Kidney (tissue), 13 donors: ENCODE measurements at regions not wholly inside any gene's neighbourhood (a gene's known extent, or its start where the extent isn't known, plus 50 kb on each side); places are given as distances from the start of the nearest gene placed in this dataset.

Source experiments
- DNase-seq, 5 donors: peaks; one replicate each; pipeline ENCODE4 v3.0.0-alpha.2; 2013 to 2020
- FAIRE-seq: peaks from 2 replicates; lab custom pipeline; 2012; peaks lifted over from hg19 to GRCh38; lab: Jason Lieb, UNC
- H3K27ac ChIP-seq, 2 donors: one replicate each; pipeline ENCODE4 v1.7.0; 2013; ENCODE audit warnings: low read depth in 2 of 2, low read length in 2 of 2, inconsistent platforms in 1 of 2
- H3K27me3 ChIP-seq: one replicate; pipeline ENCODE4 v1.7.1; 2013; ENCODE audit warnings: low read length, inconsistent platforms; ENCODE audit not compliant: control insufficient read depth, insufficient read depth
- H3K36me3 ChIP-seq, 3 donors: one replicate each; pipeline versions ENCODE4 v1.7.0 to v1.7.1; 2013; ENCODE audit warnings: low read length in 3 of 3, control low read depth in 1 of 3, inconsistent platforms in 1 of 3; ENCODE audit not compliant: insufficient read depth in 3 of 3, control insufficient read depth in 2 of 3
- H3K4me1 ChIP-seq, 3 donors: one replicate each; pipeline versions ENCODE4 v1.7.0 to v1.7.1; 2013; ENCODE audit warnings: low read length in 3 of 3, inconsistent platforms in 1 of 3, low read depth in 1 of 3; ENCODE audit not compliant: control insufficient read depth in 2 of 3, insufficient read depth in 2 of 3
- H3K4me3 ChIP-seq, 3 donors: one replicate each; pipeline versions ENCODE4 v1.7.0 to v1.8.1; 2013; ENCODE audit warnings: low read length in 3 of 3, control low read depth in 1 of 3, inconsistent platforms in 1 of 3
- H3K9ac ChIP-seq, 3 donors: one replicate each; pipeline versions ENCODE4 v1.7.0 to v1.7.1; 2013; ENCODE audit warnings: low read length in 3 of 3, control low read depth in 1 of 3, inconsistent platforms in 1 of 3
- H3K9me3 ChIP-seq, 3 donors: one replicate each; pipeline versions ENCODE4 v1.7.0 to v1.7.1; 2013; ENCODE audit warnings: low read length in 3 of 3, control low read depth in 1 of 3, inconsistent platforms in 1 of 3; ENCODE audit not compliant: control insufficient read depth in 2 of 3, insufficient read depth in 1 of 3
- CTCF ChIP-seq: IDR thresholded peaks from 3 replicates; pipeline ENCODE4 v1.5.1; 2012; ENCODE audit warnings: mild to moderate bottlenecking, moderate library complexity, borderline replicate concordance; ENCODE audit not compliant: insufficient read depth; ENCODE audit errors: extremely low read depth
- intact Hi-C: fragments of 100-400 bp; cut with DNase I; formaldehyde crosslinking; loops from one replicate; pipeline ENCODE4 v1.11.1; 2022
- donor health status: control.
- donor health status: control.
- donor health status: control.
- donor health status: control.
- donor health status: control.
- donor health status: DM: yes; HTN: yes; CAD: no.
- donor health status: Normal renal cell carcinoma (clear cell type).

- H3K9ac ChIP-seq, result no peak overlapping the region
- intact Hi-C loops, result no loop called here
- H3K4me3 ChIP-seq, result no peak overlapping the region
- no peak for TF ChIP-seq CTCF
- DNase-seq (no peak), FAIRE-seq (no peak)
- no peak overlapping the region for H3K27ac ChIP-seq
- no peaks in the 10 kb centered on the region for H3K9me3 ChIP-seq
- no peaks in the 10 kb centered on the region for H3K4me1 ChIP-seq
- H3K36me3 ChIP-seq, result no peaks in the 10 kb centered on the region
- peaks cover 2% of the 10 kb centered on the region for H3K27me3 ChIP-seq
Observed at GRCh38 chr13:111459803-111460547, 139.5 kb downstream of the TEX29 start.

- no peaks in the 10 kb centered on the region for H3K36me3 ChIP-seq
- H3K9me3 ChIP-seq, result no peaks in the 10 kb centered on the region
- no peak overlapping the region for H3K4me3 ChIP-seq
- H3K4me1 ChIP-seq, result no peaks in the 10 kb centered on the region
- DNase-seq, result peak in 4 of 5 donors; percentile 59 to 84 (median 60)
- intact Hi-C loops, result no loop called here
- H3K27ac ChIP-seq, result no peak overlapping the region
- peaks cover 4% of the 10 kb centered on the region for H3K27me3 ChIP-seq
- H3K9ac ChIP-seq, result no peak overlapping the region
- TF ChIP-seq CTCF, result peak; percentile 29
- FAIRE-seq, result no peak
Observed at GRCh38 chr13:111460548-111461444, 140.4 kb downstream of the TEX29 start.

GRCh38 chr13:111461445-111462149 lies 141.2 kb downstream of the TEX29 start:
- Histone ChIP-seq H3K9ac (no peak overlapping the region), H3K27ac (no peak overlapping the region), H3K27me3 (peaks cover 4% of the 10 kb centered on the region), H3K4me1 (no peaks in the 10 kb centered on the region), H3K4me3 (no peak overlapping the region), H3K36me3 (no peaks in the 10 kb centered on the region), H3K9me3 (no peaks in the 10 kb centered on the region)
- TF ChIP-seq CTCF, result no peak
- FAIRE-seq, result no peak
- intact Hi-C loops, result no loop called here
- DNase-seq, result peak in 2 of 5 donors; percentile 6 to 24
